Inflammatory macrophage (primary cell): ENCODE measurements at regions not wholly inside any gene's neighbourhood (a gene's known extent, or its start where the extent isn't known, plus 50 kb on each side); places are given as distances from the start of the nearest gene placed in this dataset.

Experiments
- DNase-seq, 2 donors: peaks; one replicate each; pipeline ENCODE4 v3.0.0-alpha.2; 2020 to 2022

DNA sequence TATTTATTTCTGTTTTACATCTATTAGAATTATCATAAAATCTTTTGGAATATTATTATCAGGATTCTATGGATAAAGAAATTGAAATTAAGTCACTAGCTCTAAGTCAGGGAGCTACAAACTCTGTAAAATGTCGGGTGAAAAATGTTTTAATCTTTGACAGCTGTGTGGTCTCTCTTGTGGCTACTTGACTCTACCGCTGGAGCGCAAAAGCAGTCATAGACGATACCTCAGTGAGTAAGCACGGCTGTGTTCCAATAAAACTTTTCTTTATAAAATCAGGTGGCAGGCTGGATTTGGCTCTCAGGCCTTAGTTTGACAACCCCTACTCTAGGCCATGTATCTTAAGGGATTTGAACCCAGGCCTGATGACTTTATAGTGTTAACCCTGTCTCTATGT is 88.5 kb upstream of the PFN2 start:
- no peak for DNase-seq

DNA sequence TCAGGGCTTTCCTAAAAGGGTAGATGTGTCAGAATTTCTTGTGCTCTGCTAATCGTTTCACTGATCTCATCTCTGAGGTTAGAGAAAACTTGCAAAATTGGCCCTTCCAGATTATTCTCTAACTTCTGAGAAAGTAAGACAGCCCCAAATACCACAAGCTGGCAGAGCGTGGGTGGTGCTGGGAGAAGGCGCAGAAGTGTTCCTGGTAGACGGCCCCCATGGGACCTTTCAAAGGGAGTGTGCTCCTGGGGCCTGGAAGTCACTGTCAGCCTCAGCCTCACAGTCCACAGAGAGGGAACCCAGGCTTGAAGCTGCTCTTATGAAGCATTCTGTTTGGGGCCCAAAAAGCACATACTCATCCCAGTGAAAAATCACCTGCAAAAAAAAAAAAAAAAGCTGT is 86.5 kb upstream of the PFN2 start:
- no peak for DNase-seq

DNA sequence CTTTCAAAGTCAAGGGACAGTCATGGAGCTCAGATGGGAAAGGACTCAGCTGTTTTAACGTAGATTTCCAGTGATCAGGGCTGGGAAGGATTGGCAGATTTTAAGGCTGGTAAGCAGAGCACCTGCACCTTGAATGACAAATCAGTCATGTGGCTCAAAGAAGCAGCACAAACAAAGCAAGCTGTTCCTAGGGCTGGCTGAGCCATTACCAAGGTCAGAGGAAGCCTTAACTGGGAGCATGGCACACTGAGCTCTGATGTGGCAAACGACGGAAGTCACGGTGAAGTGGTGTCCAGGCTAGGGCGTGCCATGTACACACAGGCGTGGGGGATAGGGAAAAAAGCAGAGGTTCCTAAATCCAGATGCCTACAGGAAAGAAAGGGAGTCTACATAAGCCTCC is 84.6 kb upstream of the PFN2 start:
- no peak for DNase-seq

DNA sequence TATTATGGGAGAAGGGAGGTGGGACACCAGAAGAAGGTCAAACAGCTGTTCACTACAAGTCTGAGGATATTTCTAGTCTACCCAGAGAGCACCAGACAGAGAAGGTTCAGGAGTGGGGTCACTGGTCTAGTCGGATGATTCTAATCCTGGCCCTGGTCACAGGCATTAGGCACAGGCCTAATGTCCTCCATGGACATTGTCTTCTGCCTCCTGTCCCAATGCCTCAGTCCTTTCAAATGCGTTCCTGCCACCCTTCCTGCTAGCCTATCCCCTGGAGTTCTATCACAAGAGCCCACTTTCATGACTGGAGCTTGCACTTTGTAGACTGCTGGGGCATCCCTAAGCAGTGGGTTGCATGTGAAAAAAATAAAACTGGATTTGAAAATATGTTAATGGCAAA is 83.9 kb upstream of the PFN2 start:
- DNase-seq, result no peak

DNA sequence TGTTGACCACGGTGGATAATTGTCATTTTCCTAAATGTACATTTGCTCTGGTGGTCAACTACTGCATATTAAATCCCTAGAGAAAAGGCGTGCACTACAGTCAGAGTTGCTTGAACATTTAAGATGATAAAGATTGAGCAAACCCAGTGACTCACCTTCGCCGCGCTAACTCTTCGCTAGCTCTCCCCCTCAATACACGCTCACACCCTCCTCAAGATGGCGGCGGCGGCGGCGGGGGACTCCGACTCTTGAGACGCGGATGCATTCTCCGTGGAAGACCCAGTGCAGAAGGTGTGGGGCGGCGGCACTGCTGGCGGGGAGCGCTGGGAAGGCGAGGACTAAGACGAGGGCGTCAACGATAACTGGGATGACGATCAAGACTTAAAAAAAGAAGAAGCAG is 79.8 kb upstream of the PFN2 start:
- no peak for DNase-seq

DNA sequence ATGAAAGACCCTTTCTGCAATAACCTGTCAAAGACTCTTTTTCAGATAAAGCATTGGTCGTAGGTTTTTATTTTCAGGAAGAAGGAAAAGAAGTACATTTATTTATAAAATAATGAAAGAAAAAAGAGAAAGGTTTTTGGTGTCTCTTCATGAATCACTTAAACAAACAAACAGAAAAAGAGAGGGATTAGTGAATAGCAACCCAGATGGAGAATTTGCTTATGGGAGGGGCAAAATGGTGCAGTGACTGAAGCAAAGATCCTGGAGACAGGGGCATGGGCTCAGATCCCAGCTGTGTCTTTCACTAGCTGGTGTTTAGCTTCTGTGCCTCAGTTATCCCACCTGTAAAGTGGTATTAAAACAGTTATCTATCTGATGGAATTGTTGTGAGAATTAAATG is 78.6 kb upstream of the PFN2 start:
- DNase-seq, result no peak

DNA sequence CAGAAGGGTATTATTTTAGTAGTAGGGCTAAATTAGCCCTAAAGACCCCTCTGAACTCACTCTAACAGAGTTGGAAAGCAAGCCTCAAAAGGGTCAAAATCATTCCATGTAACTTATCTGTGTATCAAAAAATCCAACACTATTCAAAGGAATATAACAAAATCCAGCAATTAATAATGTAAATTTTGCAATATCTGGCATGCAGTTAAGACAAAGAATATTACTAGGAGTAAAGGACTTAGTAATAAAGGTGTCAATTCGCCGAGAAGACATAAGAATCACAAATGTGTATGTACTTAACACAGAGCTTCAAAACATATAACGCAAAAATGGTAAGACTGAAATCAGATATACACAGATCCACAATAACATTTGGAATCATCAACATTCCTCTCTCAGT is 71.2 kb upstream of the PFN2 start:
- DNase-seq, result no peak

DNA sequence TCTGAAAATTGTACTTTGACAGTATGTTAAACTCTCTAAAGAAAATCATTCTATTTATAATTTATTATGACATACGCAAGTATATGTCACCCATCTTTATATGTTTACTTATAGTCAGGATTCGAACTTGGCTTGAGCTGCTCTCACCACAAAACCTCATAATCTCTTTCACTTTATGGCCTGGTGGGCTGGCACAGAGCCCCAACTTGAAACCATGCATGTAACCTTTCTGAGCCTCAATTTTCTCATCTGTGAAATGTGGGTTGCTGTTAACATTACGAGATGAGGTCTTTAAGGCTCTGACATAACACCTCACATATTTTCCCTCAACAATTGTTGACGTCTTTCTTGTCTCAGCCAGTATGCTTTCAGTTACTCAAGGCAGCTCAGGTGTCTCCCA is 69.4 kb upstream of the PFN2 start:
- no peak for DNase-seq

DNA sequence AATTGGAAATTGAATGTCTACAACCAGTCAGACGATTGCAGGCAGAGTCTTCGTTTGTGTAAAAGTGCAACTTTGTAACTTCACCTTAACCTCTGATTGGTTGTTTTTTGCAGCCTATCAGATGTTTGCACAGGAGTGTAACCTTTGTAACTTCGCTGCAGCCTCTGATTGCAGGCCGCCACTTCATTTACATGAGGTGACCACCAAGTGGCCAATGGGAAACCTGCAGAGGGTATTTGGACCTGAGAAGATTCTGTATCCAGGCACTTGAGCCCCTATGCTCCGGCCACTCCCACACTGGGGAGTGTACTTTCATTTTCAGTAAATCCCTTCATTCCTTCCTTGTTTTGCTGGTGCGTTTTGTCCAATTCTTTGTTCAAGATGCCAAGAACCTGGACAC is 68.1 kb upstream of the PFN2 start:
- no peak for DNase-seq

DNA sequence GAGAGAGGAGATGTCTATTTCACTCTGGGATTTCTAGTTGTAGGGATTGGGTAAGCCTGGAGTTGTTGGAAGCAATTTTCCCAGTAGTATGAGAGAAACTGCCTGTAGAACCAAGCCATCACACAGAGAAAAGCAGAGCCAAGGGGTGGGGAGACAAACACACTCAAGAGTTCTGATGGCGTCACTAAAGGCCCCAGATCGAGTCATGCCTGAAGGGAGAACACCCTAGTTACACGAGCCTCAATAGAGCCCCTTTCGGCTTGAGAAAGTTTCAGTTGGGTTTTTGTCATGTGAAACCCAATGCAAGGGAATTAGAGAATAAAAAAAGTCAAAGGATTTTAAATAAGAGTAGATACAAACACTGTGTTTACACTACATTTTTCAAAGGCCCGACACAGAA is 66.1 kb upstream of the PFN2 start:
- no peak for DNase-seq

DNA sequence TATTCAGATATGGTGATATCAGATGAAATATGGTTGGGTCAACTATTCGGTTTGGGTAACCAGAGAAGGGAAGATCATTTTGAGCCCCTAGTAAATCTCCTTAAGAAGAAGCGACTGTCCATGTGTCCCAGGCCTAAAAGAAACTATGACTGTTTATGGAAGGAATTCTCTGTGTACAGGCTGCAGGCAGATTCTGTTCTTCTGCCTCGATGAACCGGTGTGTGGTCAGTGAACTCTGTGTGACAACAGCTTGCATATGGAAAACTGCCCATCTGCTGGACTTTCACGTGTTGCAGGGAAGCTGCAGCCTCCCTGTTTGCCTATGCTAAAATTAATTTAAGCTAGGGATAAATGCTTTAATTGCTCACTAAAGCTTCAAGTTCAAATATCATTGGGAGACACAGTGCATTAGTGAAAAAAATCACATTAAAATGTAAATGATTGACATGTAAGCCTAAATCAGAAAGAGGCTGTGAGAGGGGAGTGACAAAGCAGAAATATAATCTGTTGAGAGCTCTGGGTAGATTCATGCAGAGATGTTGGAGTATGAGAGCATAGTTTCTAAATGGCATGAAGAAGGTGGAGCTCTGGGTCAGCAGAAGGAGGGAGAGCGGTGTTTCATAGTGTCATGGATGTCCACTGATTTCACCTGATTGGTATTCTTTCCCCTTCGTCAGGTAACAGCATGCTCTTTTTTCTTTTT is 65.4 kb upstream of the PFN2 start:
- no peak for DNase-seq

DNA sequence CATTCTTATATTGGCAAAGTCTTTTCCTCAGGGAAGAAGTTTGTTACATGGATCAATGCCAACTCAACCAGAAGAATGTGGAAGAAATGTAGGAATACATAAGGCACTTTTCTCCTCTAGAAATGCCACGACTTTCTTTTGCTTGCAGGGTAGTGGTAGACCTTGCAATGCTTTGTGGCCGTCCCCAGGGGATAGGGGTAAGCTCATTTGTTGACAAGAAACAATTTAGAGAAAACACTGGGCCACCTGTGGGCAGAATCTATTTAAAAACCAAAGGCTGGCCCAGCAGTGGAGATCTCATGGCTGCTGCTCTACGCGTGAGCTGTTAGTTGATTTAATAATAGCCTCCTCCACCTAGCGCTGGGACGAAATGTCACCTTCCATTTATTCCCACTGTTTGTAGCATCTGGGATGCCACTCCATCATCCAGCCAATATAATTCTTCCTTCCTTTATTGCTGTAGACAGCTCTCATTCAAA is 64.6 kb upstream of the PFN2 start:
- no peak for DNase-seq

DNA sequence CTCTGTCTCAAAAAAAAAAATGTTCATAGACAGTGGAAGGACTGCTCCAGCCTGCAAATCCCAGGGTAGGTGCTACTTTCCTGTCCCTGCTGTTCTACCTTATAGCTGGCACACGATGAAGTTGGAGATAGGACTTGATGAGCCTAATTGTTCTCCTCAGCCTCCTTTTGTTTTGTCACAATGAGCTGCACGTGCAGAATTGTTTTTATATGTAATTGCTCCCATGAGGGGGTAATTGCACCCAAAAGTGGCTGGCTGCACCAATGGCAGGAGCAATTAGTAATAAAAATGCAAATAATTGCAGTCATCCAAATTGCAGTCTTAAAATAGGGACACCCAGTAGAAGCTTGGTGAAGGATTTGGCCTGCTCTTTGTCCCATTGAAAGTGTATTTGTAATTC is 63.0 kb upstream of the PFN2 start:
- no peak for DNase-seq

DNA sequence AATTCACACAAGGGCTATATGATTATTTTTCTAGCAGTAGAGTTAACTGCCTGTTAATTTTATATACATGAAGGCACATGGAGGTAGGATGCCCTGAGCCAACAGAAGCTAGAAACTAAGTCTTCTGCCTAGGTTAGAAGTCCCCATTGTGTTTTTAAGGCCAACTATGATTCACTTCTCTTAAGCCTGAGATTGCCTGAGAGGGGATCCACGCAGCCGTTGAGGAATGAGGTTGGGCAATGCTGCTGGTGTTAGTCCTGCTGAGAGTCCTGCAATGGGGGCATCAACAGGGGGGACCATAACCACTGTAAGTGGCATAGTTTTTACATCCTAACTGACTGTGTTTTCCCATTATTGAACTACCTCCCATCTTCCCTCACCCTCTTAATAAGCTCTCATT is 60.1 kb upstream of the PFN2 start:
- DNase-seq, result no peak

DNA sequence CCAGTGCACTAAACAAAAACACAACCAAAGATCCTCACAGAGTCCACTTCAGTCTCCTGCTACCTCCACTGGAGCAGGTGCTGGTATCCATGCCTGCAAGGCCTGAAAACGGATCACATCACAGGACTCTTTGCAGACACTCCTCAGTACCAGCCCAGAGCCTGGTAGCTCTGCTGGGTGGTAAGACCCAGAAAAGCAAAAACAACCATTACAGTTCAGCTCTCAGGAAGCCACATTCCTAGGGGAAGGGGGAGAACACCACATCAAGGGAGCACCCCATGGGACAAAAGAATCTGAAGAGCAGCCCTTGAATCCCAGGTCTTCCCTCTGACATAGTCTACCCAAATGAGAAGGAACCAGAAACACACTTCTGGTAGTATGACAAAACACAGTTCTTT is 52.5 kb upstream of the PFN2 start:
- DNase-seq, result no peak

DNA sequence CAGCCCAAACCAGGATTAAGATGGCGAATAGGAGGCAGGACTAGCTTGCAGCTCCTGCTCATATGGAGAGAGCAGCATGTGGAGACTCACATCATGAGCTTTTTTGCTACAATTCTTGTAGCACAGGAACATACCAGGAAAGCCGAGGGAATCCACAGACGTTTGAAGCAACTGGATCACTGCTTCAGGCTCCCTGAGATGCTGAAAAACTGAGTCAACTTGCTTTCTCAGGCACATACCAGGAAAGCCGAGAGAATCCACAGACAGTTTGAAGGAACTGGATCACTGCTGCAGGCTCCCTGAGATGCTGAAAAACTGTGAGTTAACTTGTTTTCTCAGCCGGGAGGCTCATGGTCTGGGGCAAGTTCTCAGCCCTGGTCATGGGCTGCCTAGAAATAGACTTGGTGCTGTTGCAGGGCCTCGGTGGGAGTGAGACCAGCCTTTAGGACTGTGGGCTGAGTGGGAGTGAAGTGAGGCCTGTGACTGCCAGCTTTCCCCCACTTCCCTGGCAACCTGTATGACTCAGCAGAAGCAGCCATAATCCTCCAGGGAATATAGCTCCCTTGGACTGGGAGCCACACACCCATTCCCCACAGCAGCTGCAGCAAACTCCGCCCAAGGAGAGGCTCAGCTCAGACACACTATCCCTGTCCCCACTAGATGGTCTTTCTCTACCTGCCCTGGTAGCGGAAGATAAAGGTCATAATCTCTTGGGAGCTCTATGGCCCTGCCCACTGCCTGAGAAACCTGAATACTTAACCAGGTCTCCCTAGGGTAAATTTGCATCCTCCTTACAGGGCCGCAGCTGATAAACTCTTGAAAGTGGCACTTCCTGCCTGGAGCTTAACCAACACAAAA is 51.9 kb upstream of the PFN2 start:
- DNase-seq, result no peak

DNA sequence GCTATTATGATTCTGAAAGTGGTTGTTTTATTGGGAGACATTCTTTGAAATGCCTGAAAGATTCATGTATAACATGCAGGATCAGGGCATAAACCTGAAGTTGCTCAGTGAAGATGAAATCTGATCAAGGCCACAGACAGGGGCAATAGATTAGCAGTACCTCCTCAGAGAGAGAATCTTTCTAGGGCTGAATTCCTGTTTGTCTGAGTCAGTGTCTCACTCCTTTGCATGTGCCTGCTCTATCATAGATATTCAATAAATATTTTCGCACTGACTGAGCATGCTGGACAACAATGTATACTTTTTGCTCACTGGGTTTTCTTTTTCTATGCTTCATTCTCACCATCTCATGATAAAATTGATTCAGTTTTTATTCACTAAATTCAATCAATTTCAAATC is 49.8 kb upstream of the PFN2 start:
- DNase-seq, result no peak
